ENCODE measurements at regions not wholly inside any gene's neighbourhood (a gene's known extent, or its start where the extent isn't known, plus 50 kb on each side); places are given as distances from the start of the nearest gene placed in this dataset.
"Not testable (repeated sequence)": the region's sequence is repeated elsewhere in the genome, so short reads cannot be mapped to it uniquely, and the experiment has no call there.

DNA sequence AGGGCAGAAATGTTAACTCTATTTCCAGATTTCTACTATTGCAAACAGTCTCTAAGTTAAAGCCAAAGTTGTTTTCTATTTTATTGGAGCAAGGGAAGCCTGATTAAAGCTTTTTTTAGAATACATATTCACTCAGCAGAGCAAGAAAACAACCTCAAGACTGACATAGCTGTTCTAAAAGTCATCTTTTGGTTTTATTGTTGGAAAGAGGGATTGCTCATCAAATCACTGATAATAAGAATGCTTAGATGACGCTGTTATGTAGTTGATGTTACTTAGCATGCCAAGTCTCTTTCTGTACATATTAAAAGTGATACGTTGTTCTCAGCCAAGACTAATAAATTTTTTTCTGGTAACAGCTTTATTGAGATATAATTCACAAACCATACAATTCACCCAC lies 172.6 kb upstream of the LAMA2 start:
- no peak for DNase-seq (ENCODE audit: low spot score)
- Histone ChIP-seq H3K4me3 (no peak overlapping the region), H3K27ac (no peak overlapping the region)
- TF ChIP-seq, protein P1, sequence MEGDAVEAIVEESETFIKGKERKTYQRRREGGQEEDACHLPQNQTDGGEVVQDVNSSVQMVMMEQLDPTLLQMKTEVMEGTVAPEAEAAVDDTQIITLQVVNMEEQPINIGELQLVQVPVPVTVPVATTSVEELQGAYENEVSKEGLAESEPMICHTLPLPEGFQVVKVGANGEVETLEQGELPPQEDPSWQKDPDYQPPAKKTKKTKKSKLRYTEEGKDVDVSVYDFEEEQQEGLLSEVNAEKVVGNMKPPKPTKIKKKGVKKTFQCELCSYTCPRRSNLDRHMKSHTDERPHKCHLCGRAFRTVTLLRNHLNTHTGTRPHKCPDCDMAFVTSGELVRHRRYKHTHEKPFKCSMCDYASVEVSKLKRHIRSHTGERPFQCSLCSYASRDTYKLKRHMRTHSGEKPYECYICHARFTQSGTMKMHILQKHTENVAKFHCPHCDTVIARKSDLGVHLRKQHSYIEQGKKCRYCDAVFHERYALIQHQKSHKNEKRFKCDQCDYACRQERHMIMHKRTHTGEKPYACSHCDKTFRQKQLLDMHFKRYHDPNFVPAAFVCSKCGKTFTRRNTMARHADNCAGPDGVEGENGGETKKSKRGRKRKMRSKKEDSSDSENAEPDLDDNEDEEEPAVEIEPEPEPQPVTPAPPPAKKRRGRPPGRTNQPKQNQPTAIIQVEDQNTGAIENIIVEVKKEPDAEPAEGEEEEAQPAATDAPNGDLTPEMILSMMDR (IDR thresholded peaks at IDR 0.05): no peak

DNA sequence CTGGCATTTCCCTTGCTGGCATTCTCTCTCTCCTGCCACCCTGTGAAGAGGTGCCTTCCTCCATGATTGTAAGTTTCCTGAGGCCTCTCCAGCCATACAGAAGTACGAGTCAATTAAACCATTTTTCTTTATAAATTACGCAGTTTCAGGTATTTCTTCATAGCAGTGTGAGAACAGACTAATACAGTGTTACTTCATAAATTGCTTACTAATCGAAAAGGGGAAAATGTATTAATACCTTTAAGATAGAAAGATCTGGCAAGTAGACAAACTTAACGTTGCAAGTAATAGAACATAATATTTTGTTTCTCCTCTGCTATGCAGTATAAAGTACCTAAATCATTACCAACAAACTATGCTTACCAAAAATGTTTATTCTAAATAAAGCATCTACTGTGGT lies 178.3 kb upstream of the LAMA2 start:
- Histone ChIP-seq H3K4me3 (no peak overlapping the region), H3K27ac (no peak overlapping the region)
- TF ChIP-seq, protein P1 (IDR thresholded peaks at IDR 0.05): no peak
- DNase-seq (ENCODE audit: low spot score): no peak

DNA sequence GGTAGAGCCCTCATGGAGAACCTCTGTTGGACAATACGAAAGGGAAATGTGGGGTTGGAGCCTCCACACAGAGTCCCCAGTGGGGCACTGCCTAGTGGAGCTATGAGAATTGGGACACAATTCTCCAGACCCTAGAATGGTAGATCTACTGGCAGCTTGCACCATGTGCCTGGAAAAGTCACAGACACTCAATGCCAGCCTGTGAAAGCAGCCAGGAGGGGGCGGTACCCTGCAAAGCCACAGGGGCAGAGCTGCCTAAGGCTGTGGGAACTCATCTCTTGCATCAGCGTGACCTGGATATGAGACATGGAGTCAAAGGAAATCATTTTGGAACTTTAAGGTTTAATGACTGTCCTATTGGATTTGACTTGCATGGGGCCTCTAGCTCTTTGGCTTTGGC lies 179.1 kb upstream of the LAMA2 start:
- not testable (repeated sequence) for H3K27ac ChIP-seq

DNA sequence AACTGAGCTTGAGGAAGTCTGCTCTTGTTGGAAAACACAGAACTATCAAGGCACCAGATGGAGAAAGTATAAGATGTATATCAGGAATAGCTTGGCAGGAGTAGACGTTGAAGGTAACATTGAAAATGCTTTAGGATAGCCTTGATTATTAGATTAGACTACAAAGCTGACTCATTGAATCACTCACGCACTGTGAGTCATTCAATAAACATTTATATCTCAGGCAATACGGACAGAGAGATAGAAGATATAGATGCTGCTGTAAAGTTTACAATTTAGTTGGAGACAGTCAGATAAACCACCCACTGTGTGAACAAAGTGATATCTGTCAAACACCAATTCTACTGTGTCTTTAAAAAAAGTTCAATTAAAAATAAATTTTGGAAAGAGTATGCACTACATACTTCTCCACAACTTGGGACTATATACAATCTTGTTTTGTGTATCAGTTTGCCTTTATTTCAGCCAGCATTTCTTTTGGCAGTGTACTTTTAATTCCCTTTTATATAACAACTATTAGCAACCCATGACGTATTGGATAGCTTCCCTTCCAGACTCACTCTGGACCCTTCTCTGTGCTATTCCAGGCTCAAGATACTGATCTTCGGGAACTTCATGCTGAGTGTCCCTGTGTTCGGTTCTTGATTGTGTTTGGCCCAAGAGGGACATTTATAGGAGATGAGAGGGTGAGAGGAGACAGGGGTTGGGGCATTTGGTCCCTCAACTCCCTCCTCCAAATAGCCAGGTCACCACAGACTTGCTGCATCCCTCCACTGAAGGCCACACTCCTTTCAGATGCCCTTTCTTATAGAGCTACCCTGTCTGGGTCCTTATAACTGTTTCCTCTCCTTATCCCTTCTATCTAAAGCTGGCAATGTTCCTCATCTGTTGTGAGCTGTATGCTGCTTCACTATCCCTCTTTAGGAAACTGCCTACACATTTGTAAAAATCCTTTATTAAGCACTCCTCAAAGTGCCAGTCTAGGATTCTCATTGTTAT lies 176.6 kb upstream of the PTPRK start:
- no peak for DNase-seq (ENCODE audit: low spot score)
- no peak overlapping the region for H3K4me3 ChIP-seq
- H3K27ac ChIP-seq: no peak overlapping the region
- TF ChIP-seq, protein P1 (IDR thresholded peaks at IDR 0.05): no peak

More for the DNA sequence above, 179.1 kb upstream of the LAMA2 start:
- DNase-seq (ENCODE audit: low spot score); H3K4me3 ChIP-seq: not testable (repeated sequence)

DNA sequence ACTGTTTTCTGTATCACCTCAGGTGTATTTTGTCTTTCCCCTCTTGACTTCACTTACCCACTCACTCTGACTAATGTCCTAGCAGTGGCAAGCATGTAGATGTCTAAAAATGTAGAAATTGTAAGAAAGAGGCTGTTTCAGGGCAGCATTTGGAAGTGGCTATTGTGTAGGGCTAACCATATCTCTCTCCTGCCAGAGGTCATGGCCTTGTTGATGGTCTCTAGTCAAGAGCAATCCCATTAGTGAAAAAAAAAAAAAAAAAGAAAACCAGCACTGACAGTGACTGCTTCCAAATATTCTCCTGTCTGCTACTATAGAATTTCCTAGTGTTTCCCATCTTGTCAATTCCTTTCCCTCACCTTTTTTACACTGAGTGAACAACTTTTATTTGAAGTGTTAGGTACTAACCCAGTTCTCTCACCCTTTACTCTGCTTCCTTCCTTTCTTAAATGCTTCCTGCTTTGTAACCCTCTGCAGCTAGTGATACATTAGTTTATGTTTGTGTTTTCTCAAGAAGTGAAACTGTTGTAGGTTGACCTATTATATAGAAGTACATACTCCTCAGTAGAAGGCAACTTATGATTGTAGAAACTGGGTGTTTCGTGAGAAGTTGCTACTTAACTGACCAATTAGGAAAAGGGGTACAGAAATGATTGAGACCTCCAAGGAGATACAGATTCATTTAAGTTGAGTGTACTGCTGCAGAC lies 174.1 kb upstream of the PTPRK start:
- Histone ChIP-seq H3K4me3 (no peak overlapping the region), H3K27ac (no peak overlapping the region)
- no peak for DNase-seq (ENCODE audit: low spot score)
- TF ChIP-seq, protein P1 (IDR thresholded peaks at IDR 0.05): no peak

DNA sequence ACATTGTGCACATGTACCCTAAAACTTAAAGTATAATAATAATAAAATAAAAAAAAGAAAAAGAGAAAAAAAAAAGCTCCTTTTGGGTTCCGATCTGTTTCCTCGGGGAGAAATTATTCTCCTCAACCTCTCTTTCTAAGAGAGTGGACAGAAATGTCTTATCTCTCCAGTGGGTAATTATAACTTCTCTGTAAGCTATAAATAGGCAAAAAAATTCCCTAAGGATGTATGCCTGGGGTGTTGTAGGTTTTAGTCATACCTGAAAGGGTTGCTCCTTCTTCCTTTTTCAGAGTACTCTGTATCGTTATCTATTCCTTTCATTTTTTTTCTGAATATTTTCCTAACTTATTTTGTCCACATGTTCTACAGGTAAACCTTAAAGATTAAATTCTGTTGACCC lies 169.7 kb upstream of the PTPRK start:
- no peak overlapping the region for H3K4me3 ChIP-seq
- TF ChIP-seq, protein P1 (IDR thresholded peaks at IDR 0.05): no peak
- DNase-seq (ENCODE audit: low spot score): no peak

DNA sequence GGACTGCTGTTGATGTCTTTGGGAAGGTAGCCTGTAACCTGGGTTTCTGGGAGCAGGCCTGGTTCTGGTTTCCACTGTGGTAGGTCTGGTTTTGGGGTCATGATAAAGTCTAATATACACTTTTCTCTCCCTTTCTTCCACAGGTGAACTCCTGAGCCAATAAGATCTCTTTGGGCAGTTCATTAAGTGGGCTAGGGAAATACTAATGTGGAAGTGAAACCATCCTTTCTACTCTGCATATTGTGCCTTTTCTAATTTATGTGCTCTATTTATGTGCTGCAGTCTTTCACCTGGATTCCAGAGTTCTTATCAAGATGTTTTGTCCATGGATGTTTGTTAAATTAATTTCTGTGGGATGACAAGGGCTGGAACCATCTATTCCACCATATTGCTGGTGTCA lies 165.7 kb upstream of the PTPRK start:
- DNase-seq (ENCODE audit: low spot score): no peak
- TF ChIP-seq, protein P1 (IDR thresholded peaks at IDR 0.05): no peak
- H3K27ac ChIP-seq: no peak overlapping the region
- H3K4me3 ChIP-seq: no peak overlapping the region

More for the DNA sequence above, 169.7 kb upstream of the PTPRK start:
- no peak overlapping the region for H3K27ac ChIP-seq
